Muscle of back (tissue), 3 donors: ENCODE measurements at regions not wholly inside any gene's neighbourhood (a gene's known extent, or its start where the extent isn't known, plus 50 kb on each side); places are given as distances from the start of the nearest gene placed in this dataset.

Experiments used
- DNase-seq, 3 donors: peaks; one replicate each; pipeline versions ENCODE4 v3.0.0 to v3.0.0-alpha.2; 2013

DNA sequence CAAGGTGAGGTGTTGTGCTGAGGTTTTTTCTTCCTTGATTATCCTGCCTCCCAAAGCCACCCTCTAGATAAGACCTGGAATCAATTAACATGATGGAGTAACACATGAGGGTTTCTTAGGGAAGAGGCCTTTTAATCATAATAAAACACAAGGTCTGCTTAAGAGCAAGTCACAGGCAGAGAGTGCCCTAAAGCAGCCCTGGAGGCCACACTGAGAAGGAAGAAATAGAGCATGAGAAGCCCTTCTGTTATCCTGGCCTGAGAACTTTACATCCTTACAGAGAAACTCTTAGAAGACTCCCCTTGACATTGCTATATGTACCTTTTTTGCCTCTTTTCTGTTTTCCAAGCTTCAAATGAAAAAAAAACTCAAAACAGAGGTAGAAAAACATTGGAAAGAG, 132.3 kb downstream of the CEP57L1 start:
- DNase-seq = no peak

GRCh38 chr6:109226353-109226752, 131.0 kb downstream of the CEP57L1 start:
- DNase-seq = no peak

GRCh38 chr6:109225946-109226345, 130.6 kb downstream of the CEP57L1 start:
- DNase-seq = no peak

DNA sequence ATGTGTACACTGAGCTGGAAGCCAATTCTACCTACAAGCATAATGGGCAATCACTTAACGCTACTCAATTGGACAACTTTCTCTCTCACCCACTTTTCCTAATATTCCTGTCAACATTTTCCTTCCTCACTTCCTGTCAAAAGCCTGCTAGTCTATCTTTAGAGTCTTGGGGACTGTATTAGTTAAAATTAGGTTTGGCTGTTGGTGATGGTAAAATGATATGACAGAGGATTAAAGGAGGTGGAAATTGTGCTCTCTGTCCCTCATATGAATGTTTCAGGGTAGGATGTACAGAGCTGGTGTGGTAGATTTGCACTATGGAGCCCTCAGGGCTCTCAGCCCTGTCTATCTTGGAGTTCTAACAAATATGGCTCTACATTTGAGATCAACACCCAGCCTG, 129.7 kb downstream of the CEP57L1 start:
- DNase-seq = no peak

DNA sequence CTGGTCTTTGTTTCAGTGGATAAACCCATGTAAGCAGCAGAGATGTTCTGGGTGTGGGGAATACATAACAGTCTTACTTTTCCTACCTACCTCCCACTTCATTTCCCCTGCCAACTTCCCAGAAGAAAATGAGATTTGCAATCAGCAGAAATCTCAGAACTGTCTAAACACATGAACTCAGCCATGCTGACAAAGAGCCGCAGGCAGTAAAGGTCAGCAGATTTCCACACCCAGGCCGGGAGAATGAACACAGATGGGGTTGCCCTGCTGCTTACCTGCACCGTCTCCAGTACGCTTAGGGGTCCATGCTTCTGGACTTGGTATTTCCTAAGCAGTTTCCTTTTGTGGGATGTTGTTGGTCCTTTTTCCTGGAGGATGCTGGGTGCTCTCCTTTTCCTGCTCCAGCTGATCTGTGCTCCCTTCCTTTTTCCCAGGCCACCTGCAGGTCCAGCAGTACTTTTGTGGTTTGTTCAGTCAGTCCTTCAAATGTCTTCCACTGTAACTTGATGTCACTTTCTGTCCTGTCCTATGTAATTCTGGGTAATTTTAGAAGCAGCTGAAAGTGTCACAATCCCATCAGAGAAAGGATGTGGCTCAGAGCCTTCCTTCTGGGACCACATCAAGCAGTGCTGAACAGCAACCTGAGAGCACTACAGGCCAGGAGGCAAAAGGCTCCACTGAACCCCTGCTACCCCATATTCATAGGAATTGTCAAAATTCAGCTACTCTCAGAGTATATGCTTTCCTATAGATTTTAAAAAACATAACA, 129.0 kb downstream of the CEP57L1 start:
- DNase-seq = no peak

GRCh38 chr6:109222848-109223247, 127.5 kb downstream of the CEP57L1 start:
- DNase-seq = no peak

DNA sequence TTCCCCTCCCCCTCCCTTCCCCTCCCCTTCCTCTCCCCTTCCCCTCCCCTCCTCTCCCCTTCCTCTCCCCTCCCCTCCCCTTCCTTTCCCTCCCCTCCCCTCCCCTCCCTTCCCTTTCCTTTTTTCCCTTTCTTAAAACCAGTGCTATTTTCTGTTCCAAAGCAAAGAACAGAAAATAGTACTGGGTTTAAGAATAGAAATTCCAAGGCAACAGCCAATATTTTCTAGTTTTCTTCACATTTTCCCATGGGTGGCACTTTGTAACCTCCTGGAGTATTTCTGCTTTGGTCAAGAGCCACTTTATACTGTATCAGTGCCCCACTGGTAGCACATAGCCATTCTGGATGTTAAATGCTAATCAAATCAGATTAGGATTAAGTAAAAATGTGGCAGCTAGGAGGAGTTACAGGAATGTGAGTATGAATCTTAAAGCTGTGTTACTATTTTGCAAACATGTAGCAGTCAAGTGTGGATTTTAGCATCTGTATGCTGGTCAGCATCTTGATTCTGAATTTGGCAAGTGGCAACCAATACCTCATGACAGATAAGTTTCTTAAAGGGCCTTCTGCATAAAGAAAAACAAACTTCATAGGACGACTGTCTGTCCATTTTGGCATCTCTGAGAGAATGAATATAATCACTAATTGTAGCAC, 126.4 kb downstream of the CEP57L1 start:
- peak in 1 of 3 donors; percentile 26 for DNase-seq
